Neuronal stem cell (in vitro differentiated cells): ENCODE measurements at regions not wholly inside any gene's neighbourhood (a gene's known extent, or its start where the extent isn't known, plus 50 kb on each side); places are given as distances from the start of the nearest gene placed in this dataset.

Experiments
- DNase-seq: peaks from one replicate; pipeline ENCODE4 v3.0.0-alpha.2; 2013; ENCODE audit warnings: low spot score
- H2AFZ ChIP-seq: one replicate; pipeline ENCODE4 v1.6.1; 2013; ENCODE audit warnings: mild to moderate bottlenecking, low read length, inconsistent platforms
- H2AK5ac ChIP-seq: 2 replicates; pipeline ENCODE4 v1.6.1; 2013; ENCODE audit warnings: low read depth, mild to moderate bottlenecking, inconsistent platforms, low read length, moderate library complexity, mixed read lengths
- H2BK120ac ChIP-seq: 2 replicates; pipeline ENCODE4 v1.6.1; 2013; ENCODE audit warnings: low read depth, mild to moderate bottlenecking, inconsistent platforms, low read length, moderate library complexity, mixed read lengths
- H2BK12ac ChIP-seq: one replicate; pipeline ENCODE4 v1.6.1; 2013; ENCODE audit warnings: low read length, inconsistent platforms
- H2BK15ac ChIP-seq: 2 replicates; pipeline ENCODE4 v1.6.1; 2013; ENCODE audit warnings: mild to moderate bottlenecking, low read length, inconsistent platforms, mixed read lengths
- H2BK5ac ChIP-seq: one replicate; pipeline ENCODE4 v1.6.1; 2013; ENCODE audit warnings: inconsistent platforms, mild to moderate bottlenecking, low read length, moderate library complexity
- H3K14ac ChIP-seq: one replicate; pipeline ENCODE4 v1.6.1; 2013; ENCODE audit warnings: low read length, inconsistent platforms
- H3K18ac ChIP-seq: 2 replicates; pipeline ENCODE4 v1.6.1; 2013; ENCODE audit warnings: low read length, inconsistent platforms
- H3K23ac ChIP-seq: 2 replicates; pipeline ENCODE4 v1.6.1; 2013; ENCODE audit warnings: low read depth, mild to moderate bottlenecking, mixed read lengths, low read length, inconsistent platforms; ENCODE audit not compliant: poor library complexity
- H3K27ac ChIP-seq: replicated peaks from 3 replicates; pipeline ENCODE4 v1.5.1; 2013; ENCODE audit warnings: low read length, inconsistent platforms
- H3K27me3 ChIP-seq, 3 experiments: 2 replicates each; pipeline ENCODE4 v1.6.1; 2013; ENCODE audit warnings: low read length in 3 of 3, mild to moderate bottlenecking in 2 of 3, inconsistent platforms in 1 of 3, low read depth in 1 of 3, mixed read lengths in 1 of 3, moderate library complexity in 1 of 3; ENCODE audit not compliant: control insufficient read depth in 3 of 3, insufficient read depth in 3 of 3
- H3K36me3 ChIP-seq, 2 donors: replicated peaks in 1 of 2; 2 replicates each; pipeline ENCODE4 v1.6.1; 2013; ENCODE audit warnings: low read length in 2 of 2; ENCODE audit not compliant: control insufficient read depth in 2 of 2, insufficient read depth in 2 of 2
- H3K4ac ChIP-seq: 2 replicates; pipeline ENCODE4 v1.6.1; 2013; ENCODE audit warnings: inconsistent platforms, mild to moderate bottlenecking, low read length, moderate library complexity
- H3K4me1 ChIP-seq, 2 donors: 1 replicate in 1 of 2; 2 replicates in 1 of 2; pipeline ENCODE4 v1.6.1; 2013; ENCODE audit warnings: low read length in 2 of 2, low read depth in 1 of 2; ENCODE audit not compliant: control insufficient read depth in 2 of 2, insufficient read depth in 1 of 2
- H3K4me2 ChIP-seq: one replicate; pipeline ENCODE4 v1.6.1; 2013; ENCODE audit warnings: mild to moderate bottlenecking, low read length, inconsistent platforms; ENCODE audit not compliant: insufficient read depth, poor library complexity, severe bottlenecking
- H3K4me3 ChIP-seq, 2 donors: 2 replicates each; pipeline ENCODE4 v1.5.1; 2013; ENCODE audit warnings: low read length in 2 of 2, mild to moderate bottlenecking in 2 of 2, inconsistent platforms in 1 of 2, moderate library complexity in 1 of 2
- H3K79me1 ChIP-seq: one replicate; pipeline ENCODE4 v1.6.1; 2013; ENCODE audit warnings: low read depth, mild to moderate bottlenecking, inconsistent platforms, low read length, moderate library complexity
- H3K9ac ChIP-seq: one replicate; pipeline ENCODE4 v1.6.1; 2013; ENCODE audit warnings: mild to moderate bottlenecking, low read depth, low read length, inconsistent platforms; ENCODE audit not compliant: poor library complexity
- H3K9me3 ChIP-seq, 2 donors: replicated peaks in 1 of 2; 2 replicates each; pipeline versions ENCODE3 to v1.6.1; 2013; ENCODE audit warnings: low read length in 2 of 2, mild to moderate bottlenecking in 2 of 2, inconsistent platforms in 1 of 2, low read depth in 1 of 2, mixed read lengths in 1 of 2, moderate library complexity in 1 of 2; ENCODE audit not compliant: control insufficient read depth in 2 of 2, insufficient read depth in 1 of 2
- H4K8ac ChIP-seq: one replicate; pipeline ENCODE4 v1.6.1; 2013; ENCODE audit warnings: low read depth, mild to moderate bottlenecking, inconsistent platforms, low read length, moderate library complexity
- H4K91ac ChIP-seq: one replicate; pipeline ENCODE4 v1.6.1; 2013; ENCODE audit warnings: low read length, low read depth, mild to moderate bottlenecking, inconsistent platforms; ENCODE audit not compliant: poor library complexity
- WGBS, 2 donors: extraction: QIAGEN DNeasy Blood & Tissue Kit; methylation state at CpG; one replicate each; pipeline ENCODE4 v1.1.7; 2013; ENCODE audit warnings: missing lambda C conversion rate in 2 of 2, mixed read lengths in 1 of 2; ENCODE audit not compliant: insufficient read length in 2 of 2, insufficient replicate concordance in 1 of 2; ENCODE audit errors: extremely low coverage in 2 of 2; 5-methylcytosine and 5-hydroxymethylcytosine counted together

- no peak overlapping the region for H4K91ac ChIP-seq
- H3K36me3 ChIP-seq: no peaks in the 10 kb centered on the region
- H4K8ac ChIP-seq: no peak overlapping the region
- H3K9ac ChIP-seq: no peak overlapping the region
- H3K14ac ChIP-seq: no peak overlapping the region
- no peak overlapping the region for H3K23ac ChIP-seq
- no peak overlapping the region for H2BK120ac ChIP-seq
- no peak overlapping the region for H3K18ac ChIP-seq
- H3K4ac ChIP-seq: no peak overlapping the region
- no CpG with 5 or more reads among the region's 5 CpGs for WGBS, 2 donors
- H3K27me3 ChIP-seq: no peaks in the 10 kb centered on the region
- H3K4me3 ChIP-seq: no peak overlapping the region
- no peak overlapping the region for H2AFZ ChIP-seq
- H3K79me1 ChIP-seq: no peaks in the 10 kb centered on the region
- no peaks in the 10 kb centered on the region for H3K9me3 ChIP-seq
- no peak overlapping the region for H2BK5ac ChIP-seq
- DNase-seq: no peak
- peaks cover 0 to 4% of the 10 kb centered on the region in 2 donors for H3K4me1 ChIP-seq
- H2BK12ac ChIP-seq: no peak overlapping the region
- no peak overlapping the region for H2AK5ac ChIP-seq
- H2BK15ac ChIP-seq: no peak overlapping the region
- H3K4me2 ChIP-seq: no peak overlapping the region
- H3K27ac ChIP-seq: no peak overlapping the region
These were observed 129.0 kb upstream of the C1orf21 start for GRCh38 chr1:184257873-184258272.

- no peak overlapping the region for H3K27ac ChIP-seq
- H3K27me3 ChIP-seq: no peaks in the 10 kb centered on the region
- DNase-seq: no peak
- no peak overlapping the region for H3K14ac ChIP-seq
- no peaks in the 10 kb centered on the region for H3K36me3 ChIP-seq
- peaks cover 0 to 4% of the 10 kb centered on the region in 2 donors for H3K4me1 ChIP-seq
- H3K18ac ChIP-seq: no peak overlapping the region
- no peak overlapping the region for H3K9ac ChIP-seq
- no CpG with 5 or more reads among the region's 3 CpGs for WGBS, 2 donors
- H3K4ac ChIP-seq: no peak overlapping the region
- no peak overlapping the region for H3K4me3 ChIP-seq
- no peak overlapping the region for H2BK5ac ChIP-seq
- no peak overlapping the region for H2AFZ ChIP-seq
- H4K8ac ChIP-seq: no peak overlapping the region
- no peak overlapping the region for H3K4me2 ChIP-seq
- no peak overlapping the region for H2BK120ac ChIP-seq
- H4K91ac ChIP-seq: no peak overlapping the region
- H2BK15ac ChIP-seq: no peak overlapping the region
- H3K9me3 ChIP-seq: no peaks in the 10 kb centered on the region
- H2BK12ac ChIP-seq: no peak overlapping the region
- H3K79me1 ChIP-seq: no peaks in the 10 kb centered on the region
- H3K23ac ChIP-seq: no peak overlapping the region
- H2AK5ac ChIP-seq: no peak overlapping the region
These were observed 128.3 kb upstream of the C1orf21 start for GRCh38 chr1:184258525-184258924.

GRCh38 chr1:184260382-184260781 lies 126.4 kb upstream of the C1orf21 start:
- H3K79me1 ChIP-seq: no peaks in the 10 kb centered on the region
- H3K23ac ChIP-seq: no peak overlapping the region
- no peak overlapping the region for H2AK5ac ChIP-seq
- H2BK15ac ChIP-seq: no peak overlapping the region
- H3K9me3 ChIP-seq: no peaks in the 10 kb centered on the region
- H3K18ac ChIP-seq: no peak overlapping the region
- no peak overlapping the region for H4K8ac ChIP-seq
- no peak overlapping the region for H2BK12ac ChIP-seq
- no CpG with 5 or more reads among the region's 1 CpG for WGBS, 2 donors
- no peak overlapping the region for H3K4me2 ChIP-seq
- H3K27me3 ChIP-seq: no peaks in the 10 kb centered on the region
- H2AFZ ChIP-seq: no peak overlapping the region
- no peak overlapping the region for H2BK120ac ChIP-seq
- H3K4me3 ChIP-seq: no peak overlapping the region
- no peak overlapping the region for H3K14ac ChIP-seq
- no peak overlapping the region for H3K9ac ChIP-seq
- H3K4ac ChIP-seq: no peak overlapping the region
- H2BK5ac ChIP-seq: no peak overlapping the region
- H3K36me3 ChIP-seq: no peaks in the 10 kb centered on the region
- H3K27ac ChIP-seq: no peak overlapping the region
- DNase-seq: no peak
- no peak overlapping the region for H4K91ac ChIP-seq
- peaks cover 0 to 2% of the 10 kb centered on the region in 2 donors for H3K4me1 ChIP-seq

GRCh38 chr1:184262109-184262508 lies 124.7 kb upstream of the C1orf21 start:
- no peak overlapping the region for H3K23ac ChIP-seq
- no peak overlapping the region for H4K8ac ChIP-seq
- no peak overlapping the region for H3K14ac ChIP-seq
- H3K27ac ChIP-seq: no peak overlapping the region
- no peaks in the 10 kb centered on the region for H3K9me3 ChIP-seq
- no peak overlapping the region for H2BK12ac ChIP-seq
- no peak overlapping the region for H2AFZ ChIP-seq
- no peak overlapping the region for H2BK120ac ChIP-seq
- no peak for DNase-seq
- H3K79me1 ChIP-seq: no peaks in the 10 kb centered on the region
- no peak overlapping the region for H3K18ac ChIP-seq
- H2BK15ac ChIP-seq: no peak overlapping the region
- H3K27me3 ChIP-seq: no peaks in the 10 kb centered on the region
- H3K9ac ChIP-seq: no peak overlapping the region
- H3K4me1 ChIP-seq: peaks cover 0 to 2% of the 10 kb centered on the region in 2 donors
- no peak overlapping the region for H4K91ac ChIP-seq
- no peaks in the 10 kb centered on the region for H3K36me3 ChIP-seq
- H3K4me3 ChIP-seq: no peak overlapping the region
- H2AK5ac ChIP-seq: no peak overlapping the region
- no peak overlapping the region for H2BK5ac ChIP-seq
- no peak overlapping the region for H3K4me2 ChIP-seq
- no peak overlapping the region for H3K4ac ChIP-seq
